ENCODE measurements at regions not wholly inside any gene's neighbourhood (a gene's known extent, or its start where the extent isn't known, plus 50 kb on each side); places are given as distances from the start of the nearest gene placed in this dataset.

DNA sequence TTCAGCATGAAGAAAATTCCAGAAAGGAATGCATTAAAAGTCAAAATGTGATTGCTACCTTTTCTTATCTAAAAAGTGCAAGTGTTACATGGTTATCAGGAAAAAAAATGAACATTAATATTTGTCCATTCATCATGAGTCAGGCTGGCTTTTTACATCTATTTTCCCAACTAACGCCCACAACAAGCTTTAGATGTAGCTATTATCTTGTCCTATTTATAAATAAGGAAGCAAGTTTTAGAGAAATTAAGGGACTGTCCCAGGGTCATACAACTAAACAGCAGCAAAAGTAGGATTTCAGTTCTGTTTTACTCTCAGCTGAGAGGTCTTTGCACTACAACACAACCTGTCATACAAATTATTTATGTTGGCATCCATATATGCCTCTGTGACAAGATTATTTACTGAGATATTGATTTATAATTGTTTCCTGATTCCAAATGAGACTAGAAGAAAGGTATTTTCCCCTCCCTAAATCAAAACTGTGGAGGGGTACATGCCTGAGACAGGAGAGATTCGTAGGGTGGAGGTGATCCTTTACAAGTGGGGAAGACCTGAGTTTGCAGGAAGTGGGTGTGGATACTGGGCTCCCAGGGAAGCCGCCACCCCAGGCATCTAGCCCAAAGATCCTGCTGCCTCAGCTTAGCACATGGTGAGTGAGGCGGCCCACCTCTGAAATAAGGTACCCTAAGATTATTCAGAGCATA, 57.2 kb upstream of the ARID5B start:
- Histone ChIP-seq H3K14ac (ENCODE audit: insufficient read depth, low read length) (no peak overlapping the region), H3K27me3 (ENCODE audit: insufficient read depth, low read length) (peaks cover 8% of the 10 kb centered on the region; the same call in 1 of the 2 replicates), H3K23me2 (ENCODE audit: insufficient read length, low read depth, low read length, poor library complexity, severe bottlenecking) (no peaks in the 10 kb centered on the region), H3K23ac (ENCODE audit: insufficient read length, low read depth, low read length) (no peak overlapping the region), H3K18ac (ENCODE audit: insufficient read length, low read depth, low read length) (no peak overlapping the region), H3K4me1 (ENCODE audit: insufficient read depth, low read length) (peaks cover 5% of the 10 kb centered on the region), H3T11ph (ENCODE audit: low read length) (no peak overlapping the region), H4K91ac (ENCODE audit: insufficient read length, low read depth, low read length) (no peak overlapping the region), H4K8ac (replicated peaks; ENCODE audit: insufficient read length, low read depth, low read length) (no peak overlapping the region), H3K79me2 (ENCODE audit: insufficient read depth, low read length) (no peaks in the 10 kb centered on the region), H3K9ac (ENCODE audit: extremely low read depth, insufficient read length, low read length) (no peak overlapping the region), H2BK120ac (ENCODE audit: low read depth, low read length, poor library complexity, severe bottlenecking) (no peak overlapping the region), H3K56ac (ENCODE audit: insufficient read length, low read depth, low read length) (no peak overlapping the region), H2AK5ac (ENCODE audit: insufficient read length, low read length) (no peak overlapping the region), H4K20me1 (ENCODE audit: control insufficient read depth, insufficient read depth, insufficient read length) (no peaks in the 10 kb centered on the region), H3K9me3 (ENCODE audit: control insufficient read depth, low read depth, low read length) (no peaks in the 10 kb centered on the region), H3K4ac (ENCODE audit: low read depth, low read length) (no peak overlapping the region), H3K79me1 (ENCODE audit: insufficient read depth, low read depth, low read length, poor library complexity, severe bottlenecking) (no peaks in the 10 kb centered on the region), H2AFZ (ENCODE audit: low read length) (no peak overlapping the region), H4K5ac (ENCODE audit: insufficient read length, low read depth, low read length) (no peak overlapping the region), H2BK12ac (ENCODE audit: insufficient read length, low read depth, low read length) (no peak overlapping the region), H2BK20ac (ENCODE audit: low read depth, low read length, poor library complexity, severe bottlenecking) (no peak overlapping the region), H2BK15ac (ENCODE audit: low read depth, low read length) (no peak overlapping the region), H3K4me2 (ENCODE audit: insufficient read depth, insufficient read length, low read length) (no peak overlapping the region), H3K27ac (ENCODE audit: insufficient read length, low read depth, low read length) (no peak overlapping the region), H2BK5ac (ENCODE audit: insufficient read length, low read length) (no peak overlapping the region)
- H3K27me3 Mint-ChIP-seq (ENCODE audit: low read depth) = peaks cover 58% of the 10 kb centered on the region
- no peak overlapping the region for H3K27ac Mint-ChIP-seq
- H3K9me3 Mint-ChIP-seq = no peaks in the 10 kb centered on the region; a peak in 2 of 5 replicates
- no peaks in the 10 kb centered on the region for H3K36me3 Mint-ChIP-seq (ENCODE audit: insufficient read depth in 1 of 3, low read depth in 3 of 3)
- DNase-seq = no peak
- TF ChIP-seq, protein P1, sequence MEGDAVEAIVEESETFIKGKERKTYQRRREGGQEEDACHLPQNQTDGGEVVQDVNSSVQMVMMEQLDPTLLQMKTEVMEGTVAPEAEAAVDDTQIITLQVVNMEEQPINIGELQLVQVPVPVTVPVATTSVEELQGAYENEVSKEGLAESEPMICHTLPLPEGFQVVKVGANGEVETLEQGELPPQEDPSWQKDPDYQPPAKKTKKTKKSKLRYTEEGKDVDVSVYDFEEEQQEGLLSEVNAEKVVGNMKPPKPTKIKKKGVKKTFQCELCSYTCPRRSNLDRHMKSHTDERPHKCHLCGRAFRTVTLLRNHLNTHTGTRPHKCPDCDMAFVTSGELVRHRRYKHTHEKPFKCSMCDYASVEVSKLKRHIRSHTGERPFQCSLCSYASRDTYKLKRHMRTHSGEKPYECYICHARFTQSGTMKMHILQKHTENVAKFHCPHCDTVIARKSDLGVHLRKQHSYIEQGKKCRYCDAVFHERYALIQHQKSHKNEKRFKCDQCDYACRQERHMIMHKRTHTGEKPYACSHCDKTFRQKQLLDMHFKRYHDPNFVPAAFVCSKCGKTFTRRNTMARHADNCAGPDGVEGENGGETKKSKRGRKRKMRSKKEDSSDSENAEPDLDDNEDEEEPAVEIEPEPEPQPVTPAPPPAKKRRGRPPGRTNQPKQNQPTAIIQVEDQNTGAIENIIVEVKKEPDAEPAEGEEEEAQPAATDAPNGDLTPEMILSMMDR (conservative IDR thresholded peaks at IDR 0.05) = no peak
- no peak overlapping the region for H3K4me3 Mint-ChIP-seq
- peaks cover 12 to 18% of the 10 kb centered on the region in 2 experiments for H3K4me1 Mint-ChIP-seq
- no CpG with 5 or more reads among the region's 4 CpGs for WGBS (ENCODE audit: extremely low coverage, insufficient read length, low lambda C conversion rate)
